Testis (tissue), 2 donors: ENCODE measurements at regions not wholly inside any gene's neighbourhood (a gene's known extent, or its start where the extent isn't known, plus 50 kb on each side); places are given as distances from the start of the nearest gene placed in this dataset.

Experiments used
- POLR2A ChIP-seq: fragments of 450-650 bp; IDR thresholded peaks from one replicate; pipeline ENCODE4 v1.6.1; 2017; ENCODE audit warnings: antibody characterized with exemption, mild to moderate bottlenecking, moderate library complexity
- TF ChIP-seq, protein P1 (sequence below), 3 experiments: fragments of 450-650 bp in 2 of 3; fragments of 200-600 bp in 1 of 3; sonication (generic) in 1 of 3; IDR thresholded peaks; one replicate each; pipeline ENCODE4 v1.5.1; 2016 to 2019; ENCODE audit warnings: antibody characterized with exemption in 3 of 3, mild to moderate bottlenecking in 2 of 3, moderate library complexity in 1 of 3

DNA sequence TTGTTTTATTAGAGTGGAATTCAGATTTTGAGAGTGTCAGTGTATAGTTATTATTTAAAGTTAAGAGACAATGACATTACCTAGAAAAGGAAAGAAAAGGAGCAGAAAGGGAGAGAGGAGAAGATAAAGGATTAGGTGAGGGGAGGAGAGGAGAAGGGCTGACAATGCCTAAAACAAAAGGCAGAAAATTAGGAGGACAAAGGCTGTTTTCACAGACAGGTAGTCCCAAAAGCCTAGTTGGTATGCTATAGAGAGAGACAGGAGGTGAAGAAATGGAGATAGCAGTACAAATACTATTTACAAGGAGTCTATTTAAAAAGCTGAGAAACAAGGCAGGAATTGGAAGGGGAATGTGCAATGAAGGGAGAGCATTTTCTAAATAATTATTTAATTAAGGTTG is 409.4 kb upstream of the ADGRB3 start:
- TF ChIP-seq, protein P1, sequence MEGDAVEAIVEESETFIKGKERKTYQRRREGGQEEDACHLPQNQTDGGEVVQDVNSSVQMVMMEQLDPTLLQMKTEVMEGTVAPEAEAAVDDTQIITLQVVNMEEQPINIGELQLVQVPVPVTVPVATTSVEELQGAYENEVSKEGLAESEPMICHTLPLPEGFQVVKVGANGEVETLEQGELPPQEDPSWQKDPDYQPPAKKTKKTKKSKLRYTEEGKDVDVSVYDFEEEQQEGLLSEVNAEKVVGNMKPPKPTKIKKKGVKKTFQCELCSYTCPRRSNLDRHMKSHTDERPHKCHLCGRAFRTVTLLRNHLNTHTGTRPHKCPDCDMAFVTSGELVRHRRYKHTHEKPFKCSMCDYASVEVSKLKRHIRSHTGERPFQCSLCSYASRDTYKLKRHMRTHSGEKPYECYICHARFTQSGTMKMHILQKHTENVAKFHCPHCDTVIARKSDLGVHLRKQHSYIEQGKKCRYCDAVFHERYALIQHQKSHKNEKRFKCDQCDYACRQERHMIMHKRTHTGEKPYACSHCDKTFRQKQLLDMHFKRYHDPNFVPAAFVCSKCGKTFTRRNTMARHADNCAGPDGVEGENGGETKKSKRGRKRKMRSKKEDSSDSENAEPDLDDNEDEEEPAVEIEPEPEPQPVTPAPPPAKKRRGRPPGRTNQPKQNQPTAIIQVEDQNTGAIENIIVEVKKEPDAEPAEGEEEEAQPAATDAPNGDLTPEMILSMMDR (IDR thresholded peaks at IDR 0.05): no peak
- TF ChIP-seq POLR2A: no peak
